ENCODE measurements at regions not wholly inside any gene's neighbourhood (a gene's known extent, or its start where the extent isn't known, plus 50 kb on each side); places are given as distances from the start of the nearest gene placed in this dataset.

- TF ChIP-seq, protein P1, sequence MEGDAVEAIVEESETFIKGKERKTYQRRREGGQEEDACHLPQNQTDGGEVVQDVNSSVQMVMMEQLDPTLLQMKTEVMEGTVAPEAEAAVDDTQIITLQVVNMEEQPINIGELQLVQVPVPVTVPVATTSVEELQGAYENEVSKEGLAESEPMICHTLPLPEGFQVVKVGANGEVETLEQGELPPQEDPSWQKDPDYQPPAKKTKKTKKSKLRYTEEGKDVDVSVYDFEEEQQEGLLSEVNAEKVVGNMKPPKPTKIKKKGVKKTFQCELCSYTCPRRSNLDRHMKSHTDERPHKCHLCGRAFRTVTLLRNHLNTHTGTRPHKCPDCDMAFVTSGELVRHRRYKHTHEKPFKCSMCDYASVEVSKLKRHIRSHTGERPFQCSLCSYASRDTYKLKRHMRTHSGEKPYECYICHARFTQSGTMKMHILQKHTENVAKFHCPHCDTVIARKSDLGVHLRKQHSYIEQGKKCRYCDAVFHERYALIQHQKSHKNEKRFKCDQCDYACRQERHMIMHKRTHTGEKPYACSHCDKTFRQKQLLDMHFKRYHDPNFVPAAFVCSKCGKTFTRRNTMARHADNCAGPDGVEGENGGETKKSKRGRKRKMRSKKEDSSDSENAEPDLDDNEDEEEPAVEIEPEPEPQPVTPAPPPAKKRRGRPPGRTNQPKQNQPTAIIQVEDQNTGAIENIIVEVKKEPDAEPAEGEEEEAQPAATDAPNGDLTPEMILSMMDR (IDR thresholded peaks at IDR 0.05): no peak
- no peak for TF ChIP-seq POLR2A (IDR thresholded peaks at IDR 0.05)
Observed at GRCh38 chr11:112718483-112718882, 242.7 kb upstream of the NCAM1 start.
